DMS 273 (cell line): ENCODE measurements at regions not wholly inside any gene's neighbourhood (a gene's known extent, or its start where the extent isn't known, plus 50 kb on each side); places are given as distances from the start of the nearest gene placed in this dataset.

Source experiments
- DNase-seq: peaks from one replicate; lab custom pipeline; 2025; ENCODE audit not compliant: unreplicated experiment; lab: John Stamatoyannopoulos, UW

DNA sequence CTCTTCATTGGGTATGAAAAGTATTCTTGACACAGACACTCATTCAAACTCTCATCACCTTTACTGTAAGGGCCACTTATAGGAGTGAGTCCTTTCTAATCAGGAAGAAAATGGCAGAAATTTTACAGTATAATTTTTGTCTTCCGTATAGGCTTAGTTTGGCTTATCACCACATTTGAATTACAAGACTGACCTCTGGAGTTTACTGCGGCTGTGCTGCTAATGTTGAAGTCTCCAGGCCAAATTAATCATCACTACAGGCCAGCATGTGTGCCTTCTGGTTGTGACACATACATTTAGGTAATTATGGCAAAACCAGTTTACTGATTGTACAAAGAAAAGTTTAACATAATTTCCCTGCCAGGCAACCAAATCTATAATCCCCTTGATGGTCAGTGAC lies 753.6 kb upstream of the GCFC2 start:
- no peak for DNase-seq

DNA sequence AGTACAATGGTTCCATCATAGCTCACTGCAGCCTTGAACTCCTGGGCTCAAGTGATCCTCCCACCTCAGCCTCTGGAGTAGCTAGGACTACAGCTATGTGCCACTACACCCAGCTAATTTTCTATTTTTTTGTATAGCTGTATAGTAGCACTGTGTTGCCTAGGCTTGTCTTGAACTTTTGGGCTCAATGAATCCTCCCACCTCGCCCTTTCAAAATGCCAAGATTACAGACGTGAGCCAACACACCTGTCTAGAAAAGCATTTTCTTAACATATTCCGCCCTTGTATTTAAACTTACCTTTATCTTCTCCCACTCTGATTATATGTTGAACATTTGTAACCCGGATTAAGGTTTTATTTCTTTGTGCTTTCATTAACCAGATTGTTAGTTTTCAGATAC lies 750.7 kb upstream of the GCFC2 start:
- DNase-seq, result no peak

DNA sequence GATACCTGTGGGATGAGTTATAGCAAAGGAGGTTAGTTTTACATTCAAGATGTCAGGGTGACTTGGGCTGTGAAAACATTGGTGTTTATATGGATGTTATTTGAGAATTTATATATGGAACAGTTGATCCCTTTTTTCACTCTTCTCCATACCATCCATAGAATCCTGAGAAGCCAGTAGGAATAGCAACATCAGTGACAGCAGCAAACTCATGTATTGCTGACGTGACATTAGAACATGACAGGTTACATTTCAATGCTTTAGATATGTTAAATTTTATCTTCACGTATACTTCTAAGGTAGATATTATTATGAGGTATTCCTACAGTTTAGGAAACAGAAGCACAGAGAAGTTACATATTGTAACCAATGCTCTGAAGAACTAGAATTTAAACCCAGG lies 745.2 kb upstream of the GCFC2 start:
- DNase-seq, result no peak

DNA sequence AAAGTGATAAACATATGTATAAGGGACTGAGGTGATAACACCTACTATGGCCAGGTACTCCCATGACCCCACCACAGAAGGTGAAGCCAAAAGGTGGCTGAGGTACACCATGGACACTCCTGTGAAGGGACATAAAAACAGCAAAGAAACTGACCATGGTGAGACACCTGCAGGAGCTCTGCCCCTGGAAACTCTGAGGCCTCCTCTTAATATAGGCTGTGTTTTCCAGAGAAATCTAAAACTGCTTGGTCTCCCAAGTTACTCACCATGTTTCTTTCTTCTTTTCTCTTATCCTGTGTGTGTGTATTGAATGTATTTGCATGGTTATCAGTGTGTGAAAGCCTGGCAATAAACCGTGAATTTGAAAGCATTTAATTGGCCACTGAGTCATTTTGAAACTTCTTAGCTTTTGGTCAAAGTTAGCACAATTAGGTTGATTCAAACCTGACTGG lies 739.3 kb upstream of the GCFC2 start:
- DNase-seq, result no peak

DNA sequence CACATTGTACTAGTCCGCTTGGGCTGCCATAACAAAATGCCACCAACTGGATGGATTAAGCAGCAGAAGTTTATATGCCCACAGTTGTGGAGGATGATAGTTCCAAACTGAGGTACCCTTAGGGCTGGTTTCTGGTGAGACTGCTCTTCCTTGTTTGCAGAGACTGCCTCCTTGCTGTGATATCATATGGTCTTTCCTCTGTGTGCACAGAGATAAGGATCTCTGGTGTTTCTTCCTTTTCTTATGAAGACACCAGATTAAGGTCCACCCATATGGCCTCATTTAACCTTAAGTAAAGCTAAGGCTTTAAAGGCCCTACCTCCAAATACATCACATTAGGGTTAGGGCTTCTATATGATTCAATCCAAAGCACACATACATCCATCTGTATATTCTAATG lies 738.2 kb upstream of the GCFC2 start:
- no peak for DNase-seq

DNA sequence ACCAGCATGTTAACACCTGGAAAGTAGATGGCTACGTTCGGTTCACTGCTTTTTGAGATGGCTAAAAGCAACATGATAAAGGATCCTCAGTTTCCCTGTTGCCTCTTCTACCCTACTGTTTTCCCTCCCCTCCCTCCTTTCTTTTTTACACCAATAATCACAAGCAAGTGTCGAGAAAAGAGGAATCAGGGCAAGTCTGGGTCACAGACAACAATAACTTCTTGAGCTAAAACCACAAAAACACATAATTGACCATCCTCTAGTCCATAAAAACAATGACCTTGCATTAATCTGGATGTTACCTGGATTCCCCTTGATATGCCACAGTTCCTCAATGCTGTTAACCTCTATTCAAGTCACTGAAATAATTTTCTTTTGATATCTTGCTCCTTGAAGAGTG lies 736.6 kb upstream of the GCFC2 start:
- DNase-seq, result no peak

DNA sequence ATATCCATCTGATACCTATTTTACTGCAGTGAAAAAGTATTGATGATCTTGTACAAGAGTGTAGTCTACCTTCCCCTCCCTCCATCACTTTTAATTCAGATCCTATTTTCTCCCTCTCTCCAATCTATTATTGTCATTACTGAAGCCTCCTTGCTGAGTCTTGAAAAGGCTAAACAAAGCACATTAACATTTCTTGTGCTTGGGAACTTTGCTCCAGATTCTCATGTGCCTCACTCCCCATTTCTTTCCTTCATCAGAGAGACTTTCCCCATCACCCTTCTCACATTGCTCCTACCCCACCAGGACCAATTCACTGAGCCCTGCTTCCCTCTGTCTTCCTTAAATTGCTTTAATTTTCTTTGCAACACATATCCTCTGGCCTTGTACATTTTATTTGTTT lies 736.2 kb upstream of the GCFC2 start:
- no peak for DNase-seq

DNA sequence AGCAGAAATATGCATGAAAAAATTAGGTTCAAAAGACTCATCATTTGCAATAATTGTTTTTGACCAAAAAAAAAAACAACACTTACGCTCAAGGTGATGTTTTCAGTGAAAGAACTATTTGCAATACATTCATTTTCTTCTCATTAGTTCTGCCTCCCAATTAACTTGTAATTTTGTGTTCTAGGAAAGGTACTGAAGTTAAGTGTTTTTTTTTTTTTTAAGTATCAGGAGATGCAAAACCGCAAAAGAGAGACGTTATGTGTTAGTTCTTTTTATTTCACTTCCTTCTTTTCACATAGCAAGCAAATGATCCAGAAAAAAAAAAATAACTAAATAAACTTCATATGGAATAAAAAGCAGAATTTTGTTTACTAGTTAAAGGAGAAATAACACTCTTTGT lies 735.2 kb upstream of the GCFC2 start:
- no peak for DNase-seq

DNA sequence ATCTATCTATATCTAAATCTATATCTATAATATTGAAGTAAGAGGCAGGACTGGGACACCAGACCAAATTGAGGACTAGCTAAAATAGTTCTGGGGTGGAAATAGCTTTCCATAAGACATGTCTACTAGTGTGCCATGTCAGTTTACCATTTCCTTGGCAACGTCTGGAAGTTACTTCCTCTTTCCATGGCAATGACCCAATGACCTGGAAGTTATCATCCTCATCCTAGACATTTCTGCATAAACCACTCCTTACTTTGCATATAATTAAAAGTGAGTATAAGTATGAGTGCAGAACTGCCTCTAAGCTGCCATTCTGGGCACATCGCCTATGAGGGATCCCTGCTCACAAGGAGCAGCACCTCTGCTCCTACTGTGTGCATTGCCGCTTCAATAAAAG lies 734.0 kb upstream of the GCFC2 start:
- DNase-seq, result no peak

DNA sequence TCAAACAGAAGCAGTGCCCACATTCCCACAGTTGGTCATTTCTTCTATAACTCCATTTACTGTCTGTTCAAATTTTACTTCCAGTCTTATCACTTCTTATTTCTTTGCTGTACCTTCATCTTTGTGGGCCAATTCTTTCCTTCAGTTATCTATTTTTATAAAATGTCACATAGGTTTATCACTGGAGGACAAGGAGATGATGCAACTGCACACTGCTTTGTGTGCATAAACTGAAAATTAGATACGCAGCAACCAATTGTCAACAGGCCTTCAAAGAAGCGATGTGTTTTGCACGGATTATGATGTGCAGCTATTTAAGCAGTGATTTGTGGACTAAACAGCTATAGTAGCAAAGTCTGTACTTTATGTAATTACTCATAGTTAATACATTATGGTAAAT lies 726.8 kb upstream of the GCFC2 start:
- DNase-seq, result no peak

DNA sequence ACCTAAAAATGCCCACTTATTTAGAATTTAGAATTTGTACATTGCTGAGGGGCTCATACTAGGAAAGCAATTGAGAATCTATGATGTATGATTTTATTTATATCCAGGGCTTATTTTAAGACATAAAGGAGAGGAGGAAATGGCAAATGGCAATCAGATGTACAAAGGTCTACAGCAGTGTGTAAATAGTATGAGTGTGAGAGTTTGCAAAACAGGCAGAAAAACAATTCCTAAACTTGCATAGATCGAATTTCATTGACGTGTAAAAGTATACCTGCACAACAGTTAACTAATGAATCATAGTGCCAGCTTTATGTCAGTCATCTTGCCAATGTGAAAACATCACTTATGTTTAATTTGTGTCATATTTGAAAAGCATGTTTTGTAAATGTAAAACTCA lies 718.7 kb upstream of the GCFC2 start:
- DNase-seq, result no peak

DNA sequence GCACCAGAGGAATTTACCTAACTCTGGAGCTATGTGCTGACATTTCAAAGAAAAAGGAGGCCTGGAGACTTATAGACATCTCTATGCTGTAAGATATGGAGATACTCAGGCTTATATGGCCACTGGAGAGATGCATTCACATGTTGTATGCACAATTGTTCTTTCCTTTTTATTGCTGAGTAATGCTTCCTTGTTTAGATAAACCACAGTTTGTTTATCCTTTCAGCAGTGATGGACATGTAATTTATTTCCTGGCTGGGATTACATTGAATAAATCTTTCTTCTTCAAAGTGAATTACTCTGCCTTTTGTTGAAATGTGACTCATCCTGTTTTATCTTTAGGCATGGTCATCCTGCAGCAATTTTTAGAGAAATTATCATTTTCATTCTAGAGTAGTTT lies 716.7 kb upstream of the GCFC2 start:
- no peak for DNase-seq

DNA sequence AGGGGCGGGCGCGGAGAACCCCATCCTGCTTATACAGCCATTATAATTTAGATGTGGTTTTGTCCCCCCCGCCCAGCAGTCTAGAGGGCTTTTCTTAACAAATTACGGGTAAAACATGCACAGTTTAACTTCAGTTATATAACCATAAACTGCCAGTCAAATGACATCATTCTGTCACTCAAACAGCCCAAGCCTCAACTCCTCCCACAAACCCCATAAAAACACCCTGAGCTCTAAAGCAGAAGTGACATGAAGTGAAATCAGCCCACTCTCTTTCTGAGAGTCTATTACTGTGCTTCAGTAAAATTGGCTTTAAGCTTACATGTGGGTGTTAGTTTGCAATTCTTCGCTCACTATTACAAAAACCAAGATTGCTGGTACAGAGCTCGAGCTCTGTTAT lies 705.1 kb upstream of the GCFC2 start:
- DNase-seq, result no peak

DNA sequence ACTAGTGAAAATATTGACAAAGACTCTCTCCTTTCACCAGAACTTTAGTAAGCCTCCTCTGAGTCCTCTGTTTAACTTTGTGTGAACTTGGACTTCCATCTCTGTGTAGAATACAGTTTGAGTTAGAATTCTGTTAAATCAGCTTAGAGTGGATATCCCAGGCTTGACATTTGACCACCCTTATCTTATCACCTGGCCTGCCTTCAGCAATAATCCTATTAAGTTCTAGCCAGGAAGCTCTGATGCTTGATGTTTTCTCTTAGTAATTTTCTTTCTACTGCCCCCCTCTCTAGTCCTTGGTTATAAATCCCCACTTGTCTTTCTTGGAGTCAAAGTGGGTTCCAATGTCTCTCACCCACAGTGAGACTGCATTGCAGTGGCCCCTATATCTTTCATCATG lies 702.7 kb upstream of the GCFC2 start:
- DNase-seq, result no peak

DNA sequence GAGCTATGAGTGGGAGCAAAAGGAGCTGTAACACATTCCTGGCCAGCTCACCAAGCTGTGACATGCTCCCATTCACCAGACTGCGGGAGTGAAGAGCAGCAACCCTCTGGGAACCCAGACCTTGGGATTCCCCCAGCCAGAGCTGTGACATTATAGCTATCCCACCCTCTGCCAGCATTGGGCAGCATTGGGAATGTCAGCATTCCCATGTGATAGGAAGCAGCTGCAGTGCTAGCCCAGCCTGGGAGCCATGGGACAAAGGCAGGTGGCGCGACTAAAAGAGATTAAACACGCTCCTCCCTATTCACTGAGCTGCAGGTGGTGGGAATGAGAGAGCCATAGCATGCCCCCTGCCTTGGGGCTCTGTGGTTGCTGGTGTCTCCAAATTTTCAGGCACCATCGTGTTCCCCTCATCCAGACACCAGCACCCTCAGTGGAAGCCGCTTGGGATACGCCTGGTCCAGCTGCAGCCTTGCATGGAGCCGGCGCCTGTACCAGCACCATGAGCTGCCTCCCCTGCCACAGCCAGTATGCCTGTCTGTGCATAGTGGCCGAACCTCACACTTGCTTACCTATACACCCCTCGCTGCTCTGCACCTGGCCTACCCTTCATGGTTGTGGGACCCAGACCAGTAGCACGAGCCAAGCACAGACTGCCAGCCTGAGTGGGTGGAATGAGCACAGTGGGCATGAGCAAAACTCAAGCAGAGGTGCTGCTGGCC lies 695.6 kb upstream of the GCFC2 start:
- DNase-seq, result no peak

DNA sequence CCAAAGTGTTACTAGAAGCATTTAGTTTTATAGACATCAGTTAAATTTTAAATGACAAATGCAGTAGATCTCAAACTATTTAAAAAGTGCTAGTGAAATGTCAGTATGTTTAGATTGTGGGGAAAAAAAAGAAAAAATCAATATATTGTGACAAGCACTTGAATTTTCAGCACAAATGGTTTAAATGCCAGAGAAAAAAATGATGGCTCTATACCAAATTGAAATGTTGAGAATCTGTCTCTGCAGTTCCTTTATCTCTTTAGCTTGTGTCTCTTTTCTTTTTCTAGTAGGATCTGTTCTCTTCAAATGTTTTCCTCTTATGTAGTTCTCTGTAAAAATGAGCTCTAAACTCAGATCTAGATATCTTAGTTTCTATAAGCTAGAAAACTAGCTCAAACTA lies 682.6 kb upstream of the GCFC2 start:
- DNase-seq, result no peak

DNA sequence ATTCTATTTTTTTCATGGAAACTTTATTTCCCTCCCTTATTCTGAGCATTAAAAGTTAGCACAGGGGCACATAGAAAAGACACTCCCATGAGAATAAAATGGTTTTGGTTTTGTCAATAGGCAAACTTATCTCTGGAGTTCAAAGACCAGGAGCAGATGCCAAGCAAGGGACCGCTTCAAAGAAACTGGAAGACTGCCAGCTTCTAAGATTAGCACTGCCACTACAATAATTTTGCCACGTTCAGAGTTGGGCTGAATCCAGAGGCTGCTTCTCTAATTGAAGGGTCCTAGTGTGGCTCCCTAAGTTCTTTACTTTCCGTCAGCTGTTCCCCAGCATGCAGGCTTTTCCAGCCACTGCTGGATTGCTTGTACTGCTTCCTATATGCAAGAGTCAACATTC lies 681.0 kb upstream of the GCFC2 start:
- DNase-seq, result peak; percentile 13

DNA sequence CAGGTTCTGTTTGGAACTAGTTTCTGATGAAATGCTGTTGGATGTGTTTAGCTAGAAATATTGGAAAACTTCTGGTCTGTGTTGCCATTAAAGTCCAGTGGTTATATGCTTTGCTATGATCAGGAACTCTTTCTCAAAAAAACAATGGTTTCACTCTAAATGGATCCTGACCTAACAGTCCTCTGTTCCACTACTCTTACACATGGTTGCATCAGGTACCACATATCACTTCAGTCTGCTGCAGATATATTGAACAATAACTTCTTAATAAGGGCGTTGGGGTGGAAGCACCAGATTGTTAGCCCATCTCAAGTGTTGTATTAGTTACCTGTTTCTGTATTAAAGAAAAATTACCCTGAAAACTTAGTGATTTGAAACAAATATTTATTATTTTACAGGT lies 676.6 kb upstream of the GCFC2 start:
- DNase-seq, result no peak

DNA sequence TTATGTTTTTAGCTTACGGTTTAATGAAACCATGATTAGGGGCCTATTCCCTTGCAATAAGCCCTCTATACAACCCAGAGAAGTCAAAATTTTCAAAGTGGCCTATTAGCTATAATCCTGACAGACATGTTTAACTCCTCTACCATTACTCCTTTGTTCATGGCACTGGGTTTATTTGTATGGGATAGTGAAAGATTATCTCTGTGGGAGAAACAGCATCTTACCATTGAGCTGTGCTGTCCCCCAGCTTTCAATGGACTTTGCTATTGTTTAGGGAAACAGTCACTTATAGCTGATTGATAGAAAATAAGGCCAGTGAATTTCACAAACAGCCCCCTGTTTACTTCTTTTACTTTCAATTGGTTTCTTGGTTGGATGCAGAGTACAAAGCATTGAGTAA lies 675.2 kb upstream of the GCFC2 start:
- no peak for DNase-seq

DNA sequence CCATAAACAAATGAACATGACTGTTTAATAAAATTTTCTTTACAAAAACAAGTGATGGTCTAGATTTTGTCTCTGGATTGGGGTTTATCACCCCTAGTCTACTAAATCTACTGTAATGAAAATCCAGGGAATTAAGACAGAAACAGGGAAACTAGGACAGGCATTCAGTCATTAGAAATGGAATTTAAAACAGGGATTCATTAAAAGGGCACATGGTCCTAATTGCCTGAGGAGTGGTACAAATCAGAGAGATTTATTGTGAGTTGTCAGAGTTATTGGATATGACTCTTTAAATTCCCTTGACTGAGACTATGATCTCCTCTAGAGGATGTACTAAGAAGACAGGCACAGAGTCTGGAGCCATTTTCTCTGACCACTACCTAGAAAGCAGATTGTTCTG lies 670.9 kb upstream of the GCFC2 start:
- no peak for DNase-seq

DNA sequence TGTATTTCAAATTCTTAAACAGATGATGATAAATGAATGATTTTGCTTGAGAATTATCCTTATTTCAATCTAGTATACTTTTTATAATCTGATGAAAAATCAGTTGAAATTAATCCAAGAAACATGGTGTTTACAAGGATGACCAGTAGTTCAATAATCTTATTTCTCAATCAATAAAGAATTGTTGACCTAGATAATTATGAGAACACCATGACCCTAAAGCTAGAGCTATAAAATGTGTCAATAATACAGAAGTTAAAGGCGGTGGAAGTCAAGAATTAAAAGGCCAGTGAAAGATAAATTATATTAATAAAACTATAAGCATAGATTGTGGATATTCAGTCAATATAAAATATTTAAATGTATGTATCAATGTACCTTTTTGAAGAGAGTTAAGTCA lies 667.4 kb upstream of the GCFC2 start:
- no peak for DNase-seq

DNA sequence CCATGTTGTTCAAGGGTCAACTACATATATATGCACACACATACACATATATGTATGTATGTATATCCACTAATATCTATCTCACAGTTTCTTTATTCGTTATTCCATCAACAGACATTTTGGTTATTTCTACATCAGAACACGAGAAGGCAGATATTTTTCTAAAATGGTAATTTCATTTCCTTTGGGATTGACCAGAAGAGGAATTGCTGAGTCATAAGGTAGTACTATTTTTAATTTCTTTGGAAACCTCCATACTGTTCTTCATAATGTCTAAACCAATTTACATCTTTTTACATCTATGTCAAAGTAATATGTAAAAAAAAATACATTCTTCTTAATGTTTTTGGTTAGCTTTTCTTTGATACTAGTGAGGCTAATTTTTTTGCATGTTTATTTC lies 630.7 kb upstream of the GCFC2 start:
- DNase-seq, result no peak

DNA sequence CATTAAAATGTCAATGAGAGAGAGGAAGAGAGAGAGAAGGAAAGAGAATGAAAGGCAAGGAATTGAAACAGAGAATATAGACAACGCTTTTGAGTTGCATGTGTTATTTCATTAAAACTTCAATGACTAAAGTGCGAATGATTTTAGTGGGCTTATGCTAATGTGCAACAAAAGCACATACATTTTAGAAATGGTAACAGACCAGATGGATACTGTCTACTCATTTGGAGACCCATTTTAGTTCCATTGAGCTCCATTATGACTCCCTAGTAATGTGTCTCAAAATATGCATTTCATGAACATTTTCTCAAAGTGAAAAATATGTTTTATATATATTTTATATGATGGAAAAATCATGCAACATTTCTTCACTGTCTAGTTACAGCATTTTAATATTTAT lies 622.2 kb upstream of the GCFC2 start:
- no peak for DNase-seq

DNA sequence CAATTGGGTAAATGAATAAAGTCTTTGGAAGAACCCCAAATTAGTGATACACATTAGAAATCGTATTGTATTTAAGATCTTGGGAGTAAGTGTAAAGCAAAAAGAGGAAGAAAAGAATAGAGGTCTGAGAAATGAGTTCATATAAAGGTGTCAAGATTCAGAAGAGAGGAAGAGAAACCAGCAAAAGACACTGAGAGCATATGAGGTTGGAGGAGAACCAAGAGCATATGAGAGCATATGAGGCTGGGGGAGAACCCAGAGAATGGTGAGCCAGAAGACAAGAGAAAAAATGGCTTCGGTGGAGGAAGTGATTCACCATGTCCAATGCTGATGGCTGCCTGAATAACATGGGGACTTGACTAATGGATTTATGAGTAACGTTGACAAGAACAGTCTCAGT lies 620.1 kb upstream of the GCFC2 start:
- no peak for DNase-seq
